IMR-90 (cell line): ENCODE measurements at regions not wholly inside any gene's neighbourhood (a gene's known extent, or its start where the extent isn't known, plus 50 kb on each side); places are given as distances from the start of the nearest gene placed in this dataset.

Source experiments
- ATAC-seq: fragments of 200-7000 bp; cut with Tn5 transposase; 2 replicates; pipeline ENCODE4 v1.9.1; 2020; ENCODE audit warnings: low read depth, mild to moderate bottlenecking, moderate library complexity
- BruUV-seq: library from RNA; stranded (reverse); fragments of 400-500 nt; replicated peaks from 2 replicates; lab custom pipeline; 2021; lab: Mats Ljungman, UMichigan
- CTCF ChIA-PET: fragments of 300-600 bp; formaldehyde crosslinking; extraction: SDS; loops from one replicate; lab custom pipeline; 2021; ENCODE audit warnings: antibody characterized with exemption; lab: Yijun Ruan, JAX
- POLR2A ChIA-PET: fragments of 300-600 bp; sonication (Branson Sonifier 250); formaldehyde crosslinking; loops from one replicate; lab custom pipeline; 2022; ENCODE audit warnings: antibody characterized with exemption; ENCODE audit not compliant: unreplicated experiment; lab: Charles Lee
- DNase-seq: peaks from one replicate; pipeline ENCODE4 v3.0.0; 2013
- H2AFZ ChIP-seq: replicated peaks from 2 replicates; pipeline ENCODE3; 2013; ENCODE audit warnings: low read length, mild to moderate bottlenecking; ENCODE audit not compliant: poor library complexity
- H2AK5ac ChIP-seq: 2 replicates; pipeline ENCODE4 v1.6.1; 2013; ENCODE audit warnings: low read depth, low read length, inconsistent platforms
- H2AK9ac ChIP-seq: replicated peaks from 2 replicates; pipeline ENCODE3; 2013; ENCODE audit warnings: mild to moderate bottlenecking, low read depth, low read length, moderate library complexity; ENCODE audit not compliant: poor library complexity
- H2BK120ac ChIP-seq: 2 replicates; pipeline ENCODE4 v1.6.1; 2013; ENCODE audit warnings: low read depth, low read length, inconsistent platforms
- H2BK15ac ChIP-seq: 3 replicates; pipeline ENCODE4 v1.6.1; 2013; ENCODE audit warnings: low read depth, low read length, inconsistent platforms
- H2BK20ac ChIP-seq: 2 replicates; pipeline ENCODE4 v1.6.1; 2013; ENCODE audit warnings: low read depth, mild to moderate bottlenecking, inconsistent platforms, low read length, moderate library complexity
- H2BK5ac ChIP-seq: 2 replicates; pipeline ENCODE4 v1.6.1; 2013; ENCODE audit warnings: mild to moderate bottlenecking, low read depth, low read length, inconsistent platforms; ENCODE audit not compliant: poor library complexity, severe bottlenecking
- H3K14ac ChIP-seq: replicated peaks from 2 replicates; pipeline ENCODE4 v1.6.1; 2013; ENCODE audit warnings: low read depth, low read length, inconsistent platforms
- H3K18ac ChIP-seq: 2 replicates; pipeline ENCODE4 v1.6.1; 2013; ENCODE audit warnings: low read depth, low read length, control low read depth
- H3K23ac ChIP-seq: 2 replicates; pipeline ENCODE4 v1.6.1; 2013; ENCODE audit warnings: low read depth, low read length, inconsistent platforms
- H3K27ac ChIP-seq: 2 replicates; pipeline ENCODE4 v1.5.1; 2013; ENCODE audit warnings: mild to moderate bottlenecking, control low read depth, low read length; ENCODE audit not compliant: insufficient read depth
- H3K27me3 ChIP-seq: 2 replicates; pipeline ENCODE4 v1.6.1; 2013; ENCODE audit warnings: low read length; ENCODE audit not compliant: control insufficient read depth, insufficient read depth
- H3K36me3 ChIP-seq: 2 replicates; pipeline ENCODE4 v1.6.1; 2013; ENCODE audit warnings: low read length, mixed read lengths; ENCODE audit not compliant: control insufficient read depth, insufficient read depth
- H3K4ac ChIP-seq: 2 replicates; pipeline ENCODE4 v1.6.1; 2013; ENCODE audit warnings: low read depth, low read length, inconsistent platforms
- H3K4me1 ChIP-seq: 2 replicates; pipeline ENCODE4 v1.6.1; 2013; ENCODE audit warnings: low read length, mixed read lengths; ENCODE audit not compliant: control insufficient read depth, insufficient read depth
- H3K4me2 ChIP-seq: 2 replicates; pipeline ENCODE4 v1.6.1; 2013; ENCODE audit warnings: low read depth, mild to moderate bottlenecking, control low read depth, low read length, moderate library complexity
- H3K4me3 ChIP-seq: 2 replicates; pipeline ENCODE4 v1.5.1; 2013; ENCODE audit warnings: low read depth, mild to moderate bottlenecking, control low read depth, low read length, moderate library complexity; ENCODE audit not compliant: insufficient read depth
- H3K56ac ChIP-seq: 2 replicates; pipeline ENCODE4 v1.6.1; 2013; ENCODE audit warnings: low read length, inconsistent platforms; ENCODE audit not compliant: insufficient read depth; ENCODE audit errors: extremely low read depth
- H3K79me1 ChIP-seq, 2 experiments: 2 replicates each; pipeline ENCODE4 v1.6.1; 2013; ENCODE audit warnings: low read length in 2 of 2, inconsistent platforms in 1 of 2, low read depth in 1 of 2
- H3K9ac ChIP-seq: 2 replicates; pipeline ENCODE4 v1.6.1; 2013; ENCODE audit warnings: low read depth, low read length, control low read depth
- H3K9me1 ChIP-seq: 2 replicates; pipeline ENCODE4 v1.6.1; 2013; ENCODE audit warnings: low read length, inconsistent platforms; ENCODE audit not compliant: insufficient read depth
- H3K9me3 ChIP-seq: 2 replicates; pipeline ENCODE4 v1.6.1; 2013; ENCODE audit warnings: low read length; ENCODE audit not compliant: control insufficient read depth, insufficient read depth
- H4K20me1 ChIP-seq: 2 replicates; pipeline ENCODE4 v1.6.1; 2013; ENCODE audit warnings: low read length, inconsistent platforms; ENCODE audit not compliant: insufficient read depth
- H4K5ac ChIP-seq: 2 replicates; pipeline ENCODE4 v1.6.1; 2013; ENCODE audit warnings: mild to moderate bottlenecking, low read depth, low read length, control low read depth
- H4K8ac ChIP-seq, 2 experiments: 2 replicates each; pipeline ENCODE4 v1.6.1; 2013; ENCODE audit warnings: low read depth in 2 of 2, low read length in 2 of 2, control low read depth in 1 of 2, inconsistent platforms in 1 of 2
- H4K91ac ChIP-seq: 2 replicates; pipeline ENCODE4 v1.6.1; 2013; ENCODE audit warnings: low read depth, low read length, inconsistent platforms; ENCODE audit not compliant: insufficient read depth
- CEBPB ChIP-seq: IDR thresholded peaks from 2 replicates; pipeline ENCODE4 v1.6.1; 2012; ENCODE audit warnings: low read depth, low read length, improper control_type of control experiment
- ELK1 ChIP-seq: fragments of 150-350 bp; IDR thresholded peaks from 2 replicates; pipeline ENCODE4 v1.6.1; 2016; ENCODE audit warnings: low read depth, mild to moderate bottlenecking, low read length, moderate library complexity, borderline replicate concordance
- FOS ChIP-seq: fragments of 150-350 bp; IDR thresholded peaks from 2 replicates; pipeline ENCODE4 v1.6.1; 2016; ENCODE audit warnings: low read depth, low read length
- MAFK ChIP-seq: IDR thresholded peaks from 2 replicates; pipeline ENCODE4 v1.6.1; 2012; ENCODE audit warnings: low read depth, low read length, improper control_type of control experiment
- MAZ ChIP-seq: IDR thresholded peaks from 2 replicates; pipeline ENCODE4 v1.6.1; 2012; ENCODE audit warnings: low read depth, mild to moderate bottlenecking, low read length, improper control_type of control experiment, moderate library complexity, borderline replicate concordance
- MXI1 ChIP-seq: IDR thresholded peaks from 2 replicates; pipeline ENCODE4 v1.6.1; 2012; ENCODE audit warnings: low read depth, mild to moderate bottlenecking, low read length, moderate library complexity, borderline replicate concordance
- POLR2A ChIP-seq: IDR thresholded peaks from 2 replicates; pipeline ENCODE4 v1.6.1; 2012; ENCODE audit warnings: mild to moderate bottlenecking, low read depth, low read length
- RAD21 ChIP-seq: IDR thresholded peaks from 2 replicates; pipeline ENCODE4 v1.6.1; 2012; ENCODE audit warnings: low read length, improper control_type of control experiment
- SMC3 ChIP-seq: fragments of 150-350 bp; IDR thresholded peaks from 2 replicates; pipeline ENCODE4 v1.6.1; 2016; ENCODE audit warnings: low read depth, mild to moderate bottlenecking, antibody characterized with exemption, low read length, moderate library complexity
- USF2 ChIP-seq: fragments of 150-350 bp; IDR thresholded peaks from 2 replicates; pipeline ENCODE4 v1.6.1; 2017; ENCODE audit warnings: mild to moderate bottlenecking, antibody characterized with exemption, low read length, low read depth
- WGBS, 2 experiments: methylation state at CpG; one replicate each; pipeline versions ENCODE4 v1.1.5 to v1.1.7; 2013; ENCODE audit warnings: missing lambda C conversion rate in 2 of 2; ENCODE audit not compliant: insufficient read length in 1 of 2; ENCODE audit errors: extremely low coverage in 2 of 2; 5-methylcytosine and 5-hydroxymethylcytosine counted together
- dilution Hi-C: fragments of 300-500 bp; cut with HindIII; formaldehyde crosslinking; loops from one replicate; pipeline ENCODE4 v1.14.3; 2018; ENCODE audit warnings: low sequenced_read_pairs; ENCODE audit not compliant: unreplicated experiment
- in situ Hi-C: fragments of 300-500 bp; cut with MboI; formaldehyde crosslinking; loops from 3 replicates; pipeline ENCODE4 v1.14.3; 2019; ENCODE audit warnings: low sequenced_read_pairs, inconsistent platforms, mixed read lengths
- intact Hi-C: fragments of 100-400 bp; cut with micrococcal nuclease; formaldehyde crosslinking; loops from 2 replicates; pipeline ENCODE4 v1.10.0; 2022

- H3K9me1 ChIP-seq: no peaks in the 10 kb centered on the region
- intact Hi-C loops (no loop called here), in situ Hi-C loops (no loop called here), dilution Hi-C loops (no loop called here)
- no peak overlapping the region for H2AFZ ChIP-seq
- H3K27ac ChIP-seq: no peak overlapping the region
- no peak overlapping the region for H2BK120ac ChIP-seq
- no peak for TF ChIP-seq MAZ
- no peak for TF ChIP-seq ELK1
- no peak for TF ChIP-seq MXI1
- no peak for TF ChIP-seq RAD21
- no peak for TF ChIP-seq SMC3
- no peak for TF ChIP-seq MAFK
- no peak for TF ChIP-seq POLR2A
- TF ChIP-seq FOS: no peak
- no peak for TF ChIP-seq USF2
- no peak for TF ChIP-seq CEBPB
- H3K18ac ChIP-seq: no peak overlapping the region
- BruUV-seq: no TSS peak
- WGBS, 2 experiments: no CpG with 5 or more reads among the region's 4 CpGs
- H3K27me3 ChIP-seq: no peaks in the 10 kb centered on the region
- H2AK5ac ChIP-seq: no peak overlapping the region
- H4K91ac ChIP-seq: no peak overlapping the region
- no peak overlapping the region for H3K4ac ChIP-seq
- no peak overlapping the region for H4K8ac ChIP-seq
- no peak overlapping the region for H2AK9ac ChIP-seq
- H3K36me3 ChIP-seq: no peaks in the 10 kb centered on the region
- H3K4me3 ChIP-seq: no peak overlapping the region
- no peaks in the 10 kb centered on the region for H3K4me1 ChIP-seq
- ChIA-PET POLR2A (no interaction called here), CTCF (no interaction called here)
- DNase-seq: no peak
- H2BK15ac ChIP-seq: no peak overlapping the region
- H3K79me1 ChIP-seq: no peaks in the 10 kb centered on the region
- no peak overlapping the region for H3K23ac ChIP-seq
- H3K56ac ChIP-seq: no peak overlapping the region
- H4K5ac ChIP-seq: no peak overlapping the region
- no peaks in the 10 kb centered on the region; the same call in 1 of the 2 replicates for H3K9me3 ChIP-seq
- no peak overlapping the region for H3K4me2 ChIP-seq
- no peak overlapping the region for H2BK5ac ChIP-seq
- H2BK20ac ChIP-seq: no peak overlapping the region
- no peak overlapping the region for H3K9ac ChIP-seq
- ATAC-seq: no peak
- no peak overlapping the region for H3K14ac ChIP-seq
- no peaks in the 10 kb centered on the region for H4K20me1 ChIP-seq
These were observed 87.2 kb downstream of the SLC5A7 start for GRCh38 chr2:108073415-108074072.
